NCI-H524 treated with DMSO at 0.1 percent for 48 hours (cell line): ENCODE measurements at regions not wholly inside any gene's neighbourhood (a gene's known extent, or its start where the extent isn't known, plus 50 kb on each side); places are given as distances from the start of the nearest gene placed in this dataset.

Experiments used
- DNase-seq: peaks from one replicate; lab custom pipeline; 2025; lab: John Stamatoyannopoulos, UW

GRCh38 chr4:14046642-14047041, 419.1 kb upstream of the BOD1L1 start:
- no peak for DNase-seq

- no peak for DNase-seq
Measured at GRCh38 chr4:14047840-14048239, 420.3 kb upstream of the BOD1L1 start.

- no peak for DNase-seq
Measured at GRCh38 chr4:14049946-14050345, 422.4 kb upstream of the BOD1L1 start.

GRCh38 chr4:14053291-14053690, 425.8 kb upstream of the BOD1L1 start:
- DNase-seq: no peak

- DNase-seq: no peak
Measured at GRCh38 chr4:14054391-14054790, 426.9 kb upstream of the BOD1L1 start.

- DNase-seq: no peak
Measured at GRCh38 chr4:14059006-14059405, 431.5 kb upstream of the BOD1L1 start.

GRCh38 chr4:14064984-14065383, 437.5 kb upstream of the BOD1L1 start:
- no peak for DNase-seq

GRCh38 chr4:14065406-14065805, 437.9 kb upstream of the BOD1L1 start:
- DNase-seq: no peak

GRCh38 chr4:14066979-14067378, 439.5 kb upstream of the BOD1L1 start:
- no peak for DNase-seq

GRCh38 chr4:14069886-14070285, 442.4 kb upstream of the BOD1L1 start:
- no peak for DNase-seq

- no peak for DNase-seq
Measured at GRCh38 chr4:14070289-14070880, 442.9 kb upstream of the BOD1L1 start.

GRCh38 chr4:14072506-14072905, 445.0 kb upstream of the BOD1L1 start:
- no peak for DNase-seq

- no peak for DNase-seq
Measured at GRCh38 chr4:14076776-14077175, 449.3 kb upstream of the BOD1L1 start.

- DNase-seq: no peak
Measured at GRCh38 chr4:14078326-14078725, 450.8 kb upstream of the BOD1L1 start.

- DNase-seq: no peak
Measured at GRCh38 chr4:14079601-14080000, 452.1 kb upstream of the BOD1L1 start.

- no peak for DNase-seq
Measured at GRCh38 chr4:14083150-14083549, 455.6 kb upstream of the BOD1L1 start.

- DNase-seq: no peak
Measured at GRCh38 chr4:14084598-14084997, 457.1 kb upstream of the BOD1L1 start.

- no peak for DNase-seq
Measured at GRCh38 chr4:14087459-14087858, 459.9 kb upstream of the BOD1L1 start.

GRCh38 chr4:14087921-14088320, 460.4 kb upstream of the BOD1L1 start:
- DNase-seq: no peak

GRCh38 chr4:14091531-14091930, 464.0 kb upstream of the BOD1L1 start:
- DNase-seq: no peak

GRCh38 chr4:14091966-14092365, 464.4 kb upstream of the BOD1L1 start:
- DNase-seq: no peak

GRCh38 chr4:14092741-14093140, 465.2 kb upstream of the BOD1L1 start:
- DNase-seq: no peak

GRCh38 chr4:14095831-14096230, 468.3 kb upstream of the BOD1L1 start:
- DNase-seq: no peak

GRCh38 chr4:14096396-14096965, 469.0 kb upstream of the BOD1L1 start:
- DNase-seq: no peak
